IMR-90 (cell line): ENCODE measurements at regions not wholly inside any gene's neighbourhood (a gene's known extent, or its start where the extent isn't known, plus 50 kb on each side); places are given as distances from the start of the nearest gene placed in this dataset.

Experiments used
- ATAC-seq: fragments of 200-7000 bp; cut with Tn5 transposase; 2 replicates; pipeline ENCODE4 v1.9.1; 2020; ENCODE audit warnings: low read depth, mild to moderate bottlenecking, moderate library complexity
- BruUV-seq: library from RNA; stranded (reverse); fragments of 400-500 nt; replicated peaks from 2 replicates; lab custom pipeline; 2021; lab: Mats Ljungman, UMichigan
- CTCF ChIA-PET: fragments of 300-600 bp; formaldehyde crosslinking; extraction: SDS; loops from one replicate; lab custom pipeline; 2021; ENCODE audit warnings: antibody characterized with exemption; lab: Yijun Ruan, JAX
- POLR2A ChIA-PET: fragments of 300-600 bp; sonication (Branson Sonifier 250); formaldehyde crosslinking; loops from one replicate; lab custom pipeline; 2022; ENCODE audit warnings: antibody characterized with exemption; ENCODE audit not compliant: unreplicated experiment; lab: Charles Lee
- DNase-seq: peaks from one replicate; pipeline ENCODE4 v3.0.0; 2013
- H2AFZ ChIP-seq: replicated peaks from 2 replicates; pipeline ENCODE3; 2013; ENCODE audit warnings: low read length, mild to moderate bottlenecking; ENCODE audit not compliant: poor library complexity
- H2AK5ac ChIP-seq: 2 replicates; pipeline ENCODE4 v1.6.1; 2013; ENCODE audit warnings: low read depth, low read length, inconsistent platforms
- H2AK9ac ChIP-seq: replicated peaks from 2 replicates; pipeline ENCODE3; 2013; ENCODE audit warnings: mild to moderate bottlenecking, low read depth, low read length, moderate library complexity; ENCODE audit not compliant: poor library complexity
- H2BK120ac ChIP-seq: 2 replicates; pipeline ENCODE4 v1.6.1; 2013; ENCODE audit warnings: low read depth, low read length, inconsistent platforms
- H2BK15ac ChIP-seq: 3 replicates; pipeline ENCODE4 v1.6.1; 2013; ENCODE audit warnings: low read depth, low read length, inconsistent platforms
- H2BK20ac ChIP-seq: 2 replicates; pipeline ENCODE4 v1.6.1; 2013; ENCODE audit warnings: low read depth, mild to moderate bottlenecking, inconsistent platforms, low read length, moderate library complexity
- H2BK5ac ChIP-seq: 2 replicates; pipeline ENCODE4 v1.6.1; 2013; ENCODE audit warnings: mild to moderate bottlenecking, low read depth, low read length, inconsistent platforms; ENCODE audit not compliant: poor library complexity, severe bottlenecking
- H3K14ac ChIP-seq: replicated peaks from 2 replicates; pipeline ENCODE4 v1.6.1; 2013; ENCODE audit warnings: low read depth, low read length, inconsistent platforms
- H3K18ac ChIP-seq: 2 replicates; pipeline ENCODE4 v1.6.1; 2013; ENCODE audit warnings: low read depth, low read length, control low read depth
- H3K23ac ChIP-seq: 2 replicates; pipeline ENCODE4 v1.6.1; 2013; ENCODE audit warnings: low read depth, low read length, inconsistent platforms
- H3K27ac ChIP-seq: 2 replicates; pipeline ENCODE4 v1.5.1; 2013; ENCODE audit warnings: mild to moderate bottlenecking, control low read depth, low read length; ENCODE audit not compliant: insufficient read depth
- H3K27me3 ChIP-seq: 2 replicates; pipeline ENCODE4 v1.6.1; 2013; ENCODE audit warnings: low read length; ENCODE audit not compliant: control insufficient read depth, insufficient read depth
- H3K36me3 ChIP-seq: 2 replicates; pipeline ENCODE4 v1.6.1; 2013; ENCODE audit warnings: low read length, mixed read lengths; ENCODE audit not compliant: control insufficient read depth, insufficient read depth
- H3K4ac ChIP-seq: 2 replicates; pipeline ENCODE4 v1.6.1; 2013; ENCODE audit warnings: low read depth, low read length, inconsistent platforms
- H3K4me1 ChIP-seq: 2 replicates; pipeline ENCODE4 v1.6.1; 2013; ENCODE audit warnings: low read length, mixed read lengths; ENCODE audit not compliant: control insufficient read depth, insufficient read depth
- H3K4me2 ChIP-seq: 2 replicates; pipeline ENCODE4 v1.6.1; 2013; ENCODE audit warnings: low read depth, mild to moderate bottlenecking, control low read depth, low read length, moderate library complexity
- H3K4me3 ChIP-seq: 2 replicates; pipeline ENCODE4 v1.5.1; 2013; ENCODE audit warnings: low read depth, mild to moderate bottlenecking, control low read depth, low read length, moderate library complexity; ENCODE audit not compliant: insufficient read depth
- H3K56ac ChIP-seq: 2 replicates; pipeline ENCODE4 v1.6.1; 2013; ENCODE audit warnings: low read length, inconsistent platforms; ENCODE audit not compliant: insufficient read depth; ENCODE audit errors: extremely low read depth
- H3K79me1 ChIP-seq, 2 experiments: 2 replicates each; pipeline ENCODE4 v1.6.1; 2013; ENCODE audit warnings: low read length in 2 of 2, inconsistent platforms in 1 of 2, low read depth in 1 of 2
- H3K9ac ChIP-seq: 2 replicates; pipeline ENCODE4 v1.6.1; 2013; ENCODE audit warnings: low read depth, low read length, control low read depth
- H3K9me1 ChIP-seq: 2 replicates; pipeline ENCODE4 v1.6.1; 2013; ENCODE audit warnings: low read length, inconsistent platforms; ENCODE audit not compliant: insufficient read depth
- H3K9me3 ChIP-seq: 2 replicates; pipeline ENCODE4 v1.6.1; 2013; ENCODE audit warnings: low read length; ENCODE audit not compliant: control insufficient read depth, insufficient read depth
- H4K20me1 ChIP-seq: 2 replicates; pipeline ENCODE4 v1.6.1; 2013; ENCODE audit warnings: low read length, inconsistent platforms; ENCODE audit not compliant: insufficient read depth
- H4K5ac ChIP-seq: 2 replicates; pipeline ENCODE4 v1.6.1; 2013; ENCODE audit warnings: mild to moderate bottlenecking, low read depth, low read length, control low read depth
- H4K8ac ChIP-seq, 2 experiments: 2 replicates each; pipeline ENCODE4 v1.6.1; 2013; ENCODE audit warnings: low read depth in 2 of 2, low read length in 2 of 2, control low read depth in 1 of 2, inconsistent platforms in 1 of 2
- H4K91ac ChIP-seq: 2 replicates; pipeline ENCODE4 v1.6.1; 2013; ENCODE audit warnings: low read depth, low read length, inconsistent platforms; ENCODE audit not compliant: insufficient read depth
- CHD1 ChIP-seq: IDR thresholded peaks from 2 replicates; pipeline ENCODE4 v1.6.1; 2012; ENCODE audit warnings: low read depth, low read length, improper control_type of control experiment
- CTCF ChIP-seq: conservative IDR thresholded peaks from 2 replicates; pipeline ENCODE4 v1.5.1; 2012; ENCODE audit warnings: mild to moderate bottlenecking, low read depth, low read length, improper control_type of control experiment
- ELK1 ChIP-seq: fragments of 150-350 bp; IDR thresholded peaks from 2 replicates; pipeline ENCODE4 v1.6.1; 2016; ENCODE audit warnings: low read depth, mild to moderate bottlenecking, low read length, moderate library complexity, borderline replicate concordance
- FOS ChIP-seq: fragments of 150-350 bp; IDR thresholded peaks from 2 replicates; pipeline ENCODE4 v1.6.1; 2016; ENCODE audit warnings: low read depth, low read length
- MAZ ChIP-seq: IDR thresholded peaks from 2 replicates; pipeline ENCODE4 v1.6.1; 2012; ENCODE audit warnings: low read depth, mild to moderate bottlenecking, low read length, improper control_type of control experiment, moderate library complexity, borderline replicate concordance
- POLR2A ChIP-seq: IDR thresholded peaks from 2 replicates; pipeline ENCODE4 v1.6.1; 2012; ENCODE audit warnings: mild to moderate bottlenecking, low read depth, low read length
- RAD21 ChIP-seq: IDR thresholded peaks from 2 replicates; pipeline ENCODE4 v1.6.1; 2012; ENCODE audit warnings: low read length, improper control_type of control experiment
- RCOR1 ChIP-seq: IDR thresholded peaks from 2 replicates; pipeline ENCODE4 v1.6.1; 2012; ENCODE audit warnings: mild to moderate bottlenecking, low read length, improper control_type of control experiment; ENCODE audit not compliant: insufficient replicate concordance
- RFX5 ChIP-seq: IDR thresholded peaks from 2 replicates; pipeline ENCODE4 v1.8.0; 2012; ENCODE audit warnings: low read depth, mild to moderate bottlenecking, low read length, moderate library complexity
- SMC3 ChIP-seq: fragments of 150-350 bp; IDR thresholded peaks from 2 replicates; pipeline ENCODE4 v1.6.1; 2016; ENCODE audit warnings: low read depth, mild to moderate bottlenecking, antibody characterized with exemption, low read length, moderate library complexity
- USF2 ChIP-seq: fragments of 150-350 bp; IDR thresholded peaks from 2 replicates; pipeline ENCODE4 v1.6.1; 2017; ENCODE audit warnings: mild to moderate bottlenecking, antibody characterized with exemption, low read length, low read depth
- WGBS, 2 experiments: methylation state at CpG; one replicate each; pipeline versions ENCODE4 v1.1.5 to v1.1.7; 2013; ENCODE audit warnings: missing lambda C conversion rate in 2 of 2; ENCODE audit not compliant: insufficient read length in 1 of 2; ENCODE audit errors: extremely low coverage in 2 of 2; 5-methylcytosine and 5-hydroxymethylcytosine counted together
- dilution Hi-C: fragments of 300-500 bp; cut with HindIII; formaldehyde crosslinking; loops from one replicate; pipeline ENCODE4 v1.14.3; 2018; ENCODE audit warnings: low sequenced_read_pairs; ENCODE audit not compliant: unreplicated experiment
- in situ Hi-C: fragments of 300-500 bp; cut with MboI; formaldehyde crosslinking; loops from 3 replicates; pipeline ENCODE4 v1.14.3; 2019; ENCODE audit warnings: low sequenced_read_pairs, inconsistent platforms, mixed read lengths
- intact Hi-C: fragments of 100-400 bp; cut with micrococcal nuclease; formaldehyde crosslinking; loops from 2 replicates; pipeline ENCODE4 v1.10.0; 2022

- Histone ChIP-seq H3K9me1 (no peaks in the 10 kb centered on the region), H4K91ac (no peak overlapping the region), H3K23ac (no peak overlapping the region), H3K18ac (no peak overlapping the region), H3K4me3 (no peak overlapping the region), H3K4ac (no peak overlapping the region), H4K20me1 (no peaks in the 10 kb centered on the region), H3K14ac (no peak overlapping the region), H4K8ac (no peak overlapping the region), H2AFZ (no peak overlapping the region), H2AK5ac (no peak overlapping the region), H3K27me3 (no peaks in the 10 kb centered on the region), H4K5ac (no peak overlapping the region), H3K4me2 (no peak overlapping the region), H3K36me3 (peaks cover 6% of the 10 kb centered on the region; the same call in 1 of the 2 replicates), H2BK120ac (no peak overlapping the region), H2AK9ac (no peak overlapping the region), H2BK15ac (no peak overlapping the region), H3K56ac (no peak overlapping the region), H2BK5ac (no peak overlapping the region), H3K9ac (no peak overlapping the region), H3K9me3 (peaks cover 3% of the 10 kb centered on the region), H3K79me1 (no peaks in the 10 kb centered on the region), H3K4me1 (no peaks in the 10 kb centered on the region), H3K27ac (no peak overlapping the region), H2BK20ac (no peak overlapping the region)
- DNase-seq (no peak), ATAC-seq (no peak)
- intact Hi-C loops (no loop called here), dilution Hi-C loops (no loop called here), in situ Hi-C loops (no loop called here)
- BruUV-seq, result no TSS peak
- CTCF ChIA-PET, result no interaction called here
- no peak for TF ChIP-seq CHD1
- TF ChIP-seq CTCF, result no peak
- TF ChIP-seq RCOR1, result no peak
- no peak for TF ChIP-seq FOS
- no peak for TF ChIP-seq RAD21
- no peak for TF ChIP-seq ELK1
- TF ChIP-seq USF2, result no peak
- no peak for TF ChIP-seq SMC3
- no peak for TF ChIP-seq RFX5
- no peak for TF ChIP-seq POLR2A
- TF ChIP-seq MAZ, result no peak
- WGBS, 2 experiments, result 93% methylated on average over 3 of the region's 6 CpGs; no CpG with 5 or more reads in 1 of the 2 experiments
- POLR2A ChIA-PET, result no interaction called here
Observed at GRCh38 chr17:83000738-83001137, 78.7 kb upstream of the METRNL start.
